DMS53 (cell line): ENCODE measurements at regions not wholly inside any gene's neighbourhood (a gene's known extent, or its start where the extent isn't known, plus 50 kb on each side); places are given as distances from the start of the nearest gene placed in this dataset.
"Not testable (repeated sequence)": the region's sequence is repeated elsewhere in the genome, so short reads cannot be mapped to it uniquely, and the experiment has no call there.

Experiments
- DNase-seq: peaks from one replicate; lab custom pipeline; 2025; lab: John Stamatoyannopoulos, UW

DNA sequence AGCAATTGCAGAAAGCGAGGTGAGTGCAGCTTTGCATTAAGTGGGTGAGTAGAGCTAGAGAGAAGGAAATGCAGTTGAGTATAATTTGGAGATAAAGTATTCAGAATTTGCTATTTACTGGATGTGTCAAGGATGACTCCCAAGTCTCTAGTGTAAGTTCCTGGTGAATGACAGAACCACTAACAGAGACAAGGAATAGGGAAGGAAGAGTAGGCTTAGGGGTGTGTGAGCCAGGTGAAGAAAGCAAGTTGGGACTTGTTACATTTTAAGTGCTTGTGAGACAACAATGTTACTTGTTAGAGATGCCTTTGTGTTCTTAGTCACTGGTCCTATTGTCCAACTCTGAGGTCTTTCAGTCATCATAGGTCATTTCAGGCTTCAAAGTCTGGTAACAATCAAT is 70.8 kb downstream of the TBC1D26 start:
- not testable (repeated sequence) for DNase-seq

DNA sequence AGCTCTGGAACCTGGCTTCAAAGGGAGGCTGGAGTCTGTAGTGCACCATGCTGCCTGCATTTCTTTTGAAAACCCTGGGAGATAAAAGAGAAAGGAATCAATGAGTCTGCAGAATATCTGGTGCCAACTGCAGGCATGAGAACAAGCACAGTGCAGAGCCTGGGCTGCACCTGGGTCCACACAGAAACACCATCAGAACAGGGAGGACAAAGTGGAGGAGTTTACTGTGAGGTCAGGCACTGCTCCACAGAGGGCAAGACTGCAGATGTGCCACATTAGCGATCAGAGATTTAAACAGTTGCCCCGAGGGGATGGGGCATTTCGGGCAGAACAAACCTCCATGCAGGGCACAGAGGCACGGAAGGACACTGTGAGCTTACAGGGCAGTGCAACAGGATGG is 74.7 kb downstream of the TBC1D26 start:
- DNase-seq: not testable (repeated sequence)

- DNase-seq: not testable (repeated sequence)
These were observed 81.3 kb downstream of the TBC1D26 start for GRCh38 chr17:15813388-15813787.

GRCh38 chr17:15814003-15814402 is 81.9 kb downstream of the TBC1D26 start:
- not testable (repeated sequence) for DNase-seq

GRCh38 chr17:15817861-15818260 is 85.8 kb downstream of the TBC1D26 start:
- DNase-seq: not testable (repeated sequence)

- DNase-seq: not testable (repeated sequence)
These were observed 90.2 kb downstream of the TBC1D26 start for GRCh38 chr17:15822280-15822679.

DNA sequence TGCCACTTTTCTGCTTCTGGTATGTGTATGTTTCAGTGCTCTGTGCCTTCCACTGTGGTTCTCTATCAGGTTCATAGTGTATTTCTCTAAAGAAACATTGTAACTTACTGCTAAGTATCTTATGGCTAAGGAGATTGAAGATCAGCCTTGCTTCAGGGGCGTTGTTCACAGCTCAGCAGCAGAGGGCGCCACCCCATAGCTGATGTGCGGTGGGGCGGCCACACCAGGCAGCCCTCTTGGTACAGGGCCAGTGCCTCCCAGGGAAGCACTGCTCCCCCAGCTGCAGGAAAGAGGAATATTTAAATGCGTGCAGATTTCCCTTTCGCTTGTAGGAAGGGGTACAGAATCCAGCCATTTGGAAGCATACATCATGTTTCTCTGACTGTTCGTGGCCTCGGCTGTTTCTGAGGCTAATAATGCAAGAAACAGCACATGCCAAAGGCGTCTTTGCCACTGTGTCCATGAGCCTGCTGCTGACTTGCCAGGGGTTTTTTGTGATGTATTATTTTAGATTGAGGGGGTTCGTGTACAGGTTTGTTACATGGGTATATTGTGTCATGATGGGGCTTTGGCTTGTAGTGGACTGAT is 96.7 kb downstream of the TBC1D26 start:
- DNase-seq: peak; percentile 75

DNA sequence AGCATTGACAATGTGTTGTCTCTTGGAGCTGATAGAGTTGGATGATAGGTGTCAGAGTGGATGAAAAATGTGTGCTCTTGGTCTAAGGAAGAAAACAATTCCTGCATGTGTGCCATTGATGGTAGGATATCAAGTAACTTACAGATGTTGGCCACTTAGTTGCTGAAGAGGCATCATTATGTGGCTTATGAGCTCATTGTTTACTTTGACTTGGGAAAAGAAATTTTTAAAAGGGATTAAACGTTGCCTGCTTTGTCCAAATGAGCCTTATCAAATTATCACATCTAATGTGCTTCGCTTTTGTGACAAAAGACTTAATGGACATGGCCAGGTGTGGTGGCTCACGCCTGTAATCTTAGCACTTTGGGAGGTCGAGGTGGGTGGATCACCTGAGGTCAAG is 98.1 kb downstream of the TBC1D26 start:
- DNase-seq: peak; percentile 63

DNA sequence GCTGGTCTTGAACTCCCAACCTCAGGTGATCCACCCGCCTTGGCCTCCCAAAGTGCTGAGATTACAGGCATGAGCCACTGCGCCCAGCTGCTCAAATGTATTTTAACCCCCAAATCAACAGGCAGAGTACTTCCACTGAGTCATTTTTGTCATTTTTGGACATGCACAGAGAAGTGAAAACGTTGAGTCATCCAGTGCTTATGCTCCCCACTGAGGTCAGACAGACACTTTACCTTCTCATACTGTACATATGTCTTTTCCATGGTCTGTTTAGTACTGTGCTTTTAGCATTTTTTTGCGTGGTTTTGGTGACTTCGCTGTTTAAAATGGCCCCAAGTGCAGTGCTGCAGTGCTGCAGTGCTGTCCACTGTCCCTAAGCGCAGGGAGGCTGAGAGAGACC is 99.1 kb downstream of the TBC1D26 start:
- DNase-seq: peak; percentile 53

DNA sequence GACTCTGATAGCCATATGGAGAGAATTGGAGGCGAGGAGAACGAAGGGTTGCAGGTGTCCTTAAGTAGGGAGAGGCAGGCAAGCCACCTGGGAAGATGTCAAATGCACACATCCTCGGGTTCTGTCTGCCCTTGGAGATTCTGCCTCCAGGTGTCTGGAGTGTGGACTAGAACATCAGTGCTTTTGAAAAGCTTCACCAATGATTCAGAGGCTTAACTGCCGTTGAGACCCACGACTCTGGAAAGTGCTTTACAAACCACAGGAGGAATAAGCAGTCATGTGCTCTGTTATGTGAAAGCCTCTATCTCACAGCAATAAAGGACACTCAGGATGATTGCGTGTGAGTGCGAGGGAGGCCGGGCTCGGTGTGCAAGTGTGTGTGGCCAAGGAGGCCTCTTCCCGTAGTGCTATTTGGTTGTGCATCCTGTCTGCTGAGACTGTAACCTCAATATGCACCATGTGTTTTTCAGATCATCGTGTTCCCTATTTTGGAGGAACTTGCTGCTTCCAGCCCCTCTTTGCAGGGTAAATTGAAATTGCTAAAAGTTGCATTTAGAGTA is 100.9 kb downstream of the TBC1D26 start:
- DNase-seq: not testable (repeated sequence)

GRCh38 chr17:15833890-15834289 is 101.8 kb downstream of the TBC1D26 start:
- DNase-seq: not testable (repeated sequence)

GRCh38 chr17:15835481-15835880 is 103.4 kb downstream of the TBC1D26 start:
- DNase-seq: not testable (repeated sequence)

DNA sequence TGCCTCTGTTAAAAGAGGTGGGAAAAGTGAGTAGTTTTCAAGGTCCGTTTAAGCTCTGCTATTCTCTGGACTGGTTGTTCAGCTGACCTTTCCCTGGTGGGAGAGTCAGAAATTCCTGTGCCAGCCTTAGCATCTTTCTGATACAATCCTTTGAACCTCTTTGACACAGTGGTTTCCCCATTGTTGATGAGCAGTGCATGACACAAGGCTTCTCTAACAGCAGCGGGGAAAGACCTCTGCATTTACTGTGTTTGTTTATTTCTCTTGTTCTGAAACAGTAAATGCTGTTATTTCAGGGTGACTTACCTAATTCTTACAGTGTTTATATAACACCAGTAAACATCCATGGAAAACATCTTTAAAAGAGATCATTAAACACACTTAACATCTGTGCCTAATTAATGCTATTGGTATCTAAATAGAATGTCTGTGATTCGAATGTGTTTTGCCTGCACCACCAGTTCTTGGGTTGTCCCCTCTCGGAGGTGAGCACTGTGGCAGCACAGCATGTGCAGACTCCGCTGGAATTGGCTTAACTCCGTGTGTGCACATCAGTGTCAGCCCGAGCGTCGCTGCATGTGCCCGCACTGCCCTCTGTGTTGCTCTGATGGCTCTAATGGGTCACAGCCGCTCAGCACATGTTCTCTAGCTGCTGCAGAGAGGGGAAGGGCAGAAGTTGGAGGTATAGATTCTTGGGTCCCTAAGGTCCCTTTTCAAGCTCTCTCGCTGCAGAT is 104.3 kb downstream of the TBC1D26 start:
- not testable (repeated sequence) for DNase-seq

DNA sequence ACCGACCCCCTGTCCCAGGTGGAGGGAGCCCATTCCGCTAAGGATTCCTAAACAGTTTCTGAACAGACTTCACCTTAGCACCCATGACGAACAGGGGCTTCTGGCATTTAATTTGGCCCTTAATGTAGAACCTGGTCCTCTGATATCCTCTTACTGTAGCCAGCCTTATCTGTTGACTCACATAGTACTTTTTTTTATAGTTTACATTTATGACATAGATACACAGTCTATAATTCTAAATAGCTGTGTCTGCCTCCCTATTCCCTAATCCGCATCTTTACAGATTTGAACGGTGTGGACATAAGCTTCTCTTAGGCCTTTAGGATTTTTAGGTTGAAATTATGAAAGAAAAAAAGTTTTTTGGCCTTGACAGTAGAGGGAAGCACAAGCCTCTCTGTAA is 104.9 kb downstream of the TBC1D26 start:
- not testable (repeated sequence) for DNase-seq

DNA sequence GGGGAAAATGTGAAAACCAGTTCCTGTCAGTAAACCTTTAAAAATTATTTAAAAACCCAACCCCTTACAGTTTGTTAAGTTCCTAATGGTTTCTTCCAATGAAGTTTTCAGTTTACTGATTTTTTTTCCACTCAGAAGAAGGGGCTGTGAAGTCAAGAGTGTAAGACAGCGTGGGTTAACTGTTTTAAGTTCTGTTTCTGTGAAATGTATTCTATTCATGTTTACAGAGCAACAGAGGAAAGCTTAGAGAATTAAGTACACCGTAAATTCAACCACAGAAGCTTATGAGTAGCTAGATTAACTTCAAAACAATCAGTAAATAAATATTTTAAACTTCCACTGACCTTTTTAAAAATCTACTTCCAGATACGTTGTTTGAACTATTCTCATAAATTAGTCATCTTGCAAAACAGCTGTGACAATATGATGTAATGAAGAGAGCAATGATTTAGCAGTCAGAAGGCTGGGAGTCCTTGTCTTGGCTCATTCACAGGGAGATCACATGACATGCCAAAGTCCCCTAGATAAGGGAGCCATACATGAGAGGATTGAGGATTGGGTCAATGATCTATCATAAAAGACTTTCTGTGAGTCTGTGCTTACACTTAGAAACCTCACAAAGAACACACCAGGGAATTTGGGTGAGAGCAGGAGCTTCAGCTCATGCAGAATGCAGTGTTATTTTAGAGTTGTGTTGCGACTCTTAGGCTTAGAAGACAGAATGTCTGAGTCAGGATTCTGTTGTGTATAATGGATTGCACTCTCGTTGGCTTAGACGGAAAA is 97.3 kb upstream of the ADORA2B start:
- DNase-seq: peak; percentile 3

DNA sequence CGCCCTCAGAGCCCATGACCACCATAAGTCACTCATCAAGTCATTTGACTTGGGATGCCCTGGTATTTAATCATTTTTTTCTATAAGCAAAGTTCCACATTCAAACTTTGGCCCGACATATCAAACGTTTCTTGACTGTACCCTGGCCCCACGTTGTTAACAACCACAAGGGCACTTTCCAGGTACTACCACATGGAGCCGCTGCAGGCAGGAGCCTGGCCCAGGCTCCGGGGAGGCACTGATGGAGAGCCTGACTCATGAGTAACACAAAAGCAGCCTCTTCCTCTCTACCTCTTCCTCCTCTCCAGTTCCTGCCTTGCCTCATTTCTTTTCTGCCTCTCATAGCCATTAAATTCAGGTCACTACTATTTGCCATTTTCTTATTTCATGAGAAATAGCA is 95.9 kb upstream of the ADORA2B start:
- DNase-seq: peak; percentile 78

GRCh38 chr17:15850071-15850470 is 94.9 kb upstream of the ADORA2B start:
- DNase-seq: not testable (repeated sequence)

DNA sequence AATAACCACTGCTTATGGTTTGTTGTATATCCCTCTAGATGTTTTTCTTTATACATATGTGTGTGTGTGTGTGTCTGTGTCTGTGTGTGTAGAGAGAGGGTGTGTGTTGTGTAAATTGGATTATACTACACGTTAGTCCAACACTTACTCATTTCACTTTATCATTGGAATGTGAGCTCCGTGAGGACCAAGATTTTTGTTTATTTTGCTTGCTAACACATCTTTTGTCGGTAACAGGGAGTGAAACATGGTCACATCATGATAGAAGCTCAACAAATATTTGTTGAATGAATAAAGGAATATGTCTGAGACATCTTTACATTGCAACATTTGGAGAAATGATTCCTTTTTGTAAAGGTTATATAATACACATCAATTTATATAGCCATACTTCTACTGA is 94.2 kb upstream of the ADORA2B start:
- not testable (repeated sequence) for DNase-seq

DNA sequence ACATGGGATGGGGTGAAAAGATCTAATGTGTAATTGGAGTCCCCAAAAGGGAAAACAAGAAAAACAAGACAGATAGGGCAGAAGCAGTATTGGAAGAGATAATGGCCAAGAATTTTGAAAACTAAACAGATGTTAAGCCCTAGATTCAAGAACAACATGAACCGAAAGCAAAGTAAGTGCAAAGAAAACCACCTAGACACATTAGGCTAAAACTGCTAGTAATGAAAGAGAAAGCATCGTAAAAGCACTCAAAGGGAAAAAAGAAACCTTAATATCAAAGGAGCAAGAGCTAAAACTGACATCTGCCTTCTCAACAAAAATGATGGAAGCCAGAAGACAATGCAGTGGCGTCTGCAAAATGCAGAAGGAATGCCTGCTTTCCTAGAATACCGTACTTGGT is 92.1 kb upstream of the ADORA2B start:
- DNase-seq: not testable (repeated sequence)

- not testable (repeated sequence) for DNase-seq
These were observed 88.7 kb upstream of the ADORA2B start for GRCh38 chr17:15856191-15856590.

GRCh38 chr17:15856745-15857144 is 88.2 kb upstream of the ADORA2B start:
- DNase-seq: not testable (repeated sequence)

DNA sequence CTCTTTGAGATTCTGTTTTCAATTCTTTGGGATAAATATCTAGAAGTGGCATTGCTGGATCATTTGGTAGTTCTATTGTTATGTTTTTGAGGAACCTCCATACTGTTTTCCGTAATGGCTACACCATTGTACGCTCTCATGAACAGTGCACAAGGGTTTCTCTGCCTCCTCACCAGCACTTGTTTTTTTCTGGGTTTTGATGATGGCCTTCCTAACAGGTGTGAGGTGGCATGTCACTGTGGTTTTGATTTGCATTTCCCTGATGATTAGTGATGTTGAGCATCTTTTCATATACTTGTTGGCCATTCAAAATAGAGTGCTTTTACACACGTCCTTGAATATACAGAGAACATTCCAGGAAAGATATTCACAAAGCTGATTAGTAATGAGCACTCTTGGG is 86.8 kb upstream of the ADORA2B start:
- not testable (repeated sequence) for DNase-seq
